Chondrocyte (in vitro differentiated cells): ENCODE measurements at regions not wholly inside any gene's neighbourhood (a gene's known extent, or its start where the extent isn't known, plus 50 kb on each side); places are given as distances from the start of the nearest gene placed in this dataset.

Experiments
- DNase-seq: peaks from one replicate; pipeline ENCODE4 v3.0.0; 2021; ENCODE audit warnings: mixed read lengths, low spot score
- H3K27ac Mint-ChIP-seq: one replicate; pipeline ENCODE4 v1.8.0; 2021; ENCODE audit warnings: mild to moderate bottlenecking, moderate library complexity, mixed read lengths; ENCODE audit not compliant: unreplicated experiment
- H3K27me3 Mint-ChIP-seq: 2 replicates; pipeline ENCODE4 v1.8.0; 2021; ENCODE audit warnings: low read depth, mixed read lengths
- H3K36me3 Mint-ChIP-seq: 2 replicates; pipeline ENCODE4 v1.8.0; 2021; ENCODE audit warnings: low read depth, mixed read lengths
- H3K4me1 Mint-ChIP-seq: 2 replicates; pipeline ENCODE4 v1.8.0; 2021; ENCODE audit warnings: low read depth, mild to moderate bottlenecking, mixed read lengths
- H3K4me3 Mint-ChIP-seq: one replicate; pipeline ENCODE4 v1.8.0; 2021; ENCODE audit warnings: mild to moderate bottlenecking, moderate library complexity, mixed read lengths; ENCODE audit not compliant: unreplicated experiment
- H3K9me3 Mint-ChIP-seq: 2 replicates; pipeline ENCODE4 v1.8.0; 2021; ENCODE audit warnings: low read depth, mixed read lengths
- CTCF ChIP-seq: fragments of 200-600 bp; sonication (generic); IDR thresholded peaks from 2 replicates; pipeline ENCODE4 v1.5.0; 2021; ENCODE audit warnings: antibody characterized with exemption, mild to moderate bottlenecking, moderate library complexity

- H3K4me3 Mint-ChIP-seq, result no peak overlapping the region
- H3K9me3 Mint-ChIP-seq, result peaks cover 12% of the 10 kb centered on the region
- no peak overlapping the region for H3K27ac Mint-ChIP-seq
- no peak for TF ChIP-seq CTCF
- no peak for DNase-seq
- H3K4me1 Mint-ChIP-seq, result peaks cover 9% of the 10 kb centered on the region
- H3K27me3 Mint-ChIP-seq, result no peaks in the 10 kb centered on the region
- peaks cover 3% of the 10 kb centered on the region for H3K36me3 Mint-ChIP-seq
These were observed 236.9 kb upstream of the DPYD start for GRCh38 chr1:98157524-98158313.

- Mint-ChIP-seq H3K27ac (no peak overlapping the region), H3K9me3 (peaks cover 26% of the 10 kb centered on the region), H3K27me3 (no peaks in the 10 kb centered on the region), H3K4me1 (peaks cover 9% of the 10 kb centered on the region), H3K36me3 (peaks cover 4% of the 10 kb centered on the region), H3K4me3 (no peak overlapping the region)
- TF ChIP-seq CTCF, result no peak
- DNase-seq, result no peak
These were observed 226.4 kb upstream of the DPYD start for GRCh38 chr1:98147280-98147679.

- H3K27me3 Mint-ChIP-seq, result peaks cover 3% of the 10 kb centered on the region
- H3K4me1 Mint-ChIP-seq, result peaks cover 9% of the 10 kb centered on the region
- peaks cover 15% of the 10 kb centered on the region for H3K9me3 Mint-ChIP-seq
- no peak for TF ChIP-seq CTCF
- H3K4me3 Mint-ChIP-seq, result no peak overlapping the region
- no peaks in the 10 kb centered on the region for H3K36me3 Mint-ChIP-seq
- no peak for DNase-seq
- no peak overlapping the region for H3K27ac Mint-ChIP-seq
These were observed 224.8 kb upstream of the DPYD start for GRCh38 chr1:98145655-98146054.

GRCh38 chr1:98143403-98143802, 222.6 kb upstream of the DPYD start:
- Mint-ChIP-seq H3K36me3 (no peaks in the 10 kb centered on the region), H3K4me1 (peaks cover 9% of the 10 kb centered on the region), H3K9me3 (peaks cover 4% of the 10 kb centered on the region), H3K27me3 (peaks cover 3% of the 10 kb centered on the region), H3K27ac (no peak overlapping the region), H3K4me3 (no peak overlapping the region)
- no peak for DNase-seq
- TF ChIP-seq CTCF, result no peak

- no peak for TF ChIP-seq CTCF
- no peak overlapping the region for H3K27ac Mint-ChIP-seq
- DNase-seq, result no peak
These were observed 212.3 kb upstream of the DPYD start for GRCh38 chr1:98133131-98133530.

More at GRCh38 chr1:98133131-98133530, 212.3 kb upstream of the DPYD start:
- Mint-ChIP-seq H3K4me3 (no peak overlapping the region), H3K36me3 (no peaks in the 10 kb centered on the region), H3K4me1 (peaks cover 20% of the 10 kb centered on the region), H3K9me3 (no peaks in the 10 kb centered on the region), H3K27me3 (no peaks in the 10 kb centered on the region)
